ENCODE measurements at regions not wholly inside any gene's neighbourhood (a gene's known extent, or its start where the extent isn't known, plus 50 kb on each side); places are given as distances from the start of the nearest gene placed in this dataset.

GRCh38 chr1:212231372-212231771 lies 53.8 kb upstream of the PPP2R5A start:
- DNase-seq (ENCODE audit: extremely low spot score), result no peak
- ChIA-PET CTCF (interaction anchor here (0.9 to 1.5 kb wide), 3 partner anchors 21 to 225 kb away, joined by 3 to 5 read pairs (median 5); no protein-coding TSS in a partner anchor), POLR2A (interaction anchor here (0.5 kb wide), 1 partner anchor 53 kb away, joined by 3 read pairs; no protein-coding TSS in a partner anchor)
- TF ChIP-seq, protein P1, sequence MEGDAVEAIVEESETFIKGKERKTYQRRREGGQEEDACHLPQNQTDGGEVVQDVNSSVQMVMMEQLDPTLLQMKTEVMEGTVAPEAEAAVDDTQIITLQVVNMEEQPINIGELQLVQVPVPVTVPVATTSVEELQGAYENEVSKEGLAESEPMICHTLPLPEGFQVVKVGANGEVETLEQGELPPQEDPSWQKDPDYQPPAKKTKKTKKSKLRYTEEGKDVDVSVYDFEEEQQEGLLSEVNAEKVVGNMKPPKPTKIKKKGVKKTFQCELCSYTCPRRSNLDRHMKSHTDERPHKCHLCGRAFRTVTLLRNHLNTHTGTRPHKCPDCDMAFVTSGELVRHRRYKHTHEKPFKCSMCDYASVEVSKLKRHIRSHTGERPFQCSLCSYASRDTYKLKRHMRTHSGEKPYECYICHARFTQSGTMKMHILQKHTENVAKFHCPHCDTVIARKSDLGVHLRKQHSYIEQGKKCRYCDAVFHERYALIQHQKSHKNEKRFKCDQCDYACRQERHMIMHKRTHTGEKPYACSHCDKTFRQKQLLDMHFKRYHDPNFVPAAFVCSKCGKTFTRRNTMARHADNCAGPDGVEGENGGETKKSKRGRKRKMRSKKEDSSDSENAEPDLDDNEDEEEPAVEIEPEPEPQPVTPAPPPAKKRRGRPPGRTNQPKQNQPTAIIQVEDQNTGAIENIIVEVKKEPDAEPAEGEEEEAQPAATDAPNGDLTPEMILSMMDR (IDR thresholded peaks at IDR 0.05; ENCODE audit: control extremely low read depth, extremely low read depth, low read depth, missing control alignments), result no peak

- TF ChIP-seq, protein P1 (IDR thresholded peaks at IDR 0.05; ENCODE audit: control extremely low read depth, extremely low read depth, low read depth, missing control alignments), result no peak
- ChIA-PET POLR2A (interaction anchor here (0.5 kb wide), 1 partner anchor 52 kb away, joined by 3 read pairs; no protein-coding TSS in a partner anchor), CTCF (interaction anchor here (0.9 to 1.5 kb wide), 4 partner anchors 20 to 224 kb away, joined by 3 to 5 read pairs (median 4); no protein-coding TSS in a partner anchor)
- DNase-seq (ENCODE audit: extremely low spot score), result no peak
Measured at GRCh38 chr1:212232090-212232489, 53.1 kb upstream of the PPP2R5A start.

DNA sequence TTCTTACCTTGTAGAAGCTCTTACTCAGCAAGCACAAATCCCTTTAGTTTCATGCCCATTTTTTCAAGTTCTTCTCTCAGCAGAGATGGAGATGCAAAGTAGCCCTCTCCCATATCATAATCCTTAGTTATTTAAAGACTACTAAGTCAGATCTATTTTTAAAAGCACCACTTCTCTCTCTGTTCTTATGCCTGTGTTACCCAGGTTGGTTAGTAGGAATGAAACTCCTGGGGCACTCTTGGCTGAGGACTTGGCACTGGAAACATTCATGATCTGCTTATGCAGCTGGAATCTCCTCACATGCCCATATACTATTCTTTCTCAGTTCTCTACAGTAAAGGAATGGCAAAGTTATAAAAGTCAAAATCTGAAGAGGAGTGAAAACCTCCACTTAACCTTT lies 51.9 kb upstream of the PPP2R5A start:
- no peak for DNase-seq (ENCODE audit: extremely low spot score)
- ChIA-PET POLR2A (no interaction called here), CTCF (no interaction called here)
- TF ChIP-seq, protein P1 (IDR thresholded peaks at IDR 0.05; ENCODE audit: control extremely low read depth, extremely low read depth, low read depth, missing control alignments), result no peak

DNA sequence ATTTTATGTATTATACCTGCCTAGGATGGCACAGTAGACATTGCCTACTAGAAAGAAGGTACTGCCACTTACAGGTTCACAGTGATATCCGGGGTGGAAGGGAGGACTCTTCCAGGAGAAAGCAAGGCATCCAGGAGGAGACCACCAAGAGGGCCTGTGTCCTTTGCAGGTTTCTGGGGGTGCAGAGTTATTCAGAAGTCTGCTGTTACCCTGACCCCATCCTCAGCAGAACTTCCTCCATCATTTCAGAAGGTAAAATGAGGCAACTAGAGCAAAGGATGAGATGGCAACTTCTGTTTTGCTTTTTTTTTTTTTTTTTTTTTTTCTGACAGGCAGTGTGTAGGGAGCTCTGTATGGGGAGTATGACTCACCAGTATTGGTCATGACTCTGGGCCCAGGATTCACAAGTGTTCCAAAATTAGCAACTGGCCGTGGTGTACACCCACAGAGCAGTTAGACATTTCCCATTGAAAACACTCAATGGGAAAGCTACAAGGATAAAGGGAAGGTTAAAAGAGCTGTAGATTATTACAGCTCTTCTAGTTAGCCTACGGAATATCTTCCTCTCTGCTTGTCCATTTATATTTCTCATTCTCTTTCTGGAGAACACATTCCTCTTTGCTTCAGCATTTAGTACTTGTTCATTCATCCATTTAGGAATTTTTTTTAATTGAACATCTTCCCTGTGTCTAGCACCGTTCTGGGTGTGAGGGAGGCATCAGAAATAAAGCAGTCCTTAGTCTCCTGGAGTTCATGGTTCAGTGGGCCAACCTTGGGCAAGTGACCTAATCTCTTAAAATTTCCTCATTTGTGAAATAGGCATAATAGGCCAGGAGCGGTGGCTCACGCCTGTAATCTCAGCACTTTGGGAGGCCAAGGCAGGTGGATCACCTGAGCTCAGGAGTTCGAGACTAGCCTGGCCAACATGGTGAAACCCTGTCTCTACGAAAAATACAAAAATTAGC lies 50.5 kb upstream of the PPP2R5A start:
- TF ChIP-seq, protein P1 (IDR thresholded peaks at IDR 0.05; ENCODE audit: control extremely low read depth, extremely low read depth, low read depth, missing control alignments), result no peak
- CTCF ChIA-PET, result interaction anchor here (0.9 to 2.1 kb wide), 10 partner anchors 9 to 221 kb away, joined by 3 to 5 read pairs (median 4); partner anchors contain the start of genes DTL and INTS7
- POLR2A ChIA-PET, result interaction anchor here (0.7 kb wide), 1 partner anchor 74 kb away, joined by 7 read pairs; no protein-coding TSS in a partner anchor
- peak; percentile 65 for DNase-seq (ENCODE audit: extremely low spot score)

Measured in GM10248 (cell line).